Endometrium (tissue), 2 donors: ENCODE measurements at regions not wholly inside any gene's neighbourhood (a gene's known extent, or its start where the extent isn't known, plus 50 kb on each side); places are given as distances from the start of the nearest gene placed in this dataset.
"Not testable (repeated sequence)": the region's sequence is repeated elsewhere in the genome, so short reads cannot be mapped to it uniquely, and the experiment has no call there.

Experiments
- FAIRE-seq: peaks from 2 replicates; lab custom pipeline; 2012; peaks lifted over from hg19 to GRCh38; lab: Jason Lieb, UNC
- donor health status: control.
- donor health status: control.

DNA sequence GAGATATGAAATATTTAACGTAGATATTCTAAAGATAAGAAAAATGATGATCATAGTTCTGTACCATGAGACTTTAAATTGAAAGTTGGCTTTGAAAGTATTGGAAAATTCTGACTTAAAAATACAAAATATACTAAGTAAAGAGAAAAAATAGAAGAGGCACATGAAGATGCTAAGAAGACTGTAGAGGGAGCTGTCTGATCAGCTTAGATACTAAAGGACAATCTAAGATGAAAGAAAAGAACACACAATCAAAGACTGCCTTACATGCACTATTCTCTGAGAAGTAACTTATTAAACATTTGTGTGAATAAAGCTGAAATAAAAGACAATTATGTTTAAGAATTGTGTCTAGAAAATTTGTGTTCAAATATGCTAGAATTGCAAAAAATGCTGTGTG lies 55.1 kb downstream of the RBMXL2 start:
- peak; percentile 66 for FAIRE-seq

GRCh38 chr11:7150104-7150503 lies 61.3 kb downstream of the RBMXL2 start:
- FAIRE-seq, result not testable (repeated sequence)

DNA sequence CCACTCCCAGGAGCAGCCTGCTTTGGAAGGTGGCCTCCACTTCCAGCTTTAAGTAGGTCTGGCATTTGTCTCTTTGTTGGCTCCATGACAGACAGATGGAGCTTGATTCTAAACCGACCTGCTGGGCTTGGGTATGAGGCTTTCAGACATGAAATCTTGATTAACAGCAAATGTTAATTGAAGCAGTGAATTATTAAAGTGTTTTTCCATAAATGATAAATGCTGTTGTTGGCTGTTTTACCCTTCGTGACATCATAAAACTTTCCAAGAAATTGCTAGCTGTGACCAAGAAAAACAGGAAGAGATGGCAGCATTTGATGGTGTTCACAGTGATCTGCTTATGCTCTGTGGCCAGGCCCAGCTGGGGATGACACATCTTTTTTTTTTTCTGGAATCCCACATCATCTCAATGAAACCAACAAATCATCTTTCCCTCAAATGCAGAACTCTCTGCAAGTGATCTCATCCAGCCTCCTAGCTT lies 66.1 kb downstream of the RBMXL2 start:
- no peak for FAIRE-seq

DNA sequence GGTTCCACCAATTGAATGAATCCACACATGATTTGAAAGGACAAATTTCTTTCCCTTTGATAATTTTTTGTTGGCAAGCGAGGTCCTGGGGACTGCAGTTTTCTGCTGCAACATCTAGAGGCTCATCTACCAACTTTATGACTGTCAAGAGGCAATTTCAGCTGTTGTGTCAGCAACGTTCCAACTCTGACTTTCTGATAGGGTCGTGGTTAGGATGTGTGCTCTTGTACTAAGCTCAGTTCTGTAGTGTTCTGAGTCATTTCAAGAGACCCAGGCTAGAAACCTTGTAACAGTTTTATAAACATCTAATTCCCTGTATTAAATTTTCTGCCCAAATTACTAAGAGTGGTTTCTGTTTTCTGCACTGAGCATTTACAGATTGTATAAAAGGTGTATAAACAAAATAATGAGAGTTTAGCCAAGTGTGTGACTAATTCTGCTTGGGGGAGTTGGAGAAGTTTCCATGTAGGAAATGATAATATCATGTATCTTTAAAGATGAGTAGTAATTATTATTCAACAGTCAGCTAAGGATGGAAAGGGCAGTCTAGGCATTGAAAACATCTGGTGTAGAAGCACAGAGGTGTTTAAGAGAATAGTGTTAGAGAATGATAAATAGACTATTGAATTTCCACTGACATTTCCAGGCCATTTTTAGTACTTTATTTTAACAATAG lies 72.2 kb downstream of the RBMXL2 start:
- FAIRE-seq, result peak; percentile 58

- FAIRE-seq, result no peak
Measured at GRCh38 chr11:7165911-7166310, 77.1 kb downstream of the RBMXL2 start.

GRCh38 chr11:7167976-7168740 lies 79.4 kb downstream of the RBMXL2 start:
- FAIRE-seq, result no peak

DNA sequence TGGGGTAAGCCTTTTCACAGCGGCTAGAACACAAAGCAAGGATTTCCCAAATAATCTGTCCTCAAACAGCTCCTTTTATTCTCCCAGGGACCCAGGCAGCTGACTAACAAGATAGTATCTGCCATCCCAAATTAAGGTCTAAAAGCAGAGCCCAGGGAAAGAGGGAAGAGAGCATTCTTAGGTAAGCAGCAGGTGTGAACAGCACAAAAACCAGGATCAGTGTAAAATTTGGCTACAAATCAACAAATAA lies 79.9 kb downstream of the RBMXL2 start:
- no peak for FAIRE-seq

DNA sequence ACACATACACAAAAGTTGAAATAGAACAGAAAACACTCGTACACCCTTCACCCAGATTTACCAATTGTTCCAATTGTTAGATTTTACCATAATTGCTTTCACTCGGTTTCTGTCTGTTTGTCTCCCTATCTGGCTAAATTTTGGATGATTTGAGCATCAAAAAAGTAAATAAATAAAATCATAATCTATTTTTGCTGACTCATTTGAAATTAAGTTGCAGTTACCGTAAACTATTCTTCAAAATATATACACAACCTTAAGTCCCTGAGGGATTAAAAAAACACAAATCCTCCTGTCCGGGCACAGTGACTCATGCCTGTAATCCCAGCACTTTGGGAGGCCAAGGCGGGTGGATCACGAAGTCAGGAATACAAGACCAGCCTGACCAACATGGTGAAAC lies 81.3 kb upstream of the SYT9 start:
- no peak for FAIRE-seq

DNA sequence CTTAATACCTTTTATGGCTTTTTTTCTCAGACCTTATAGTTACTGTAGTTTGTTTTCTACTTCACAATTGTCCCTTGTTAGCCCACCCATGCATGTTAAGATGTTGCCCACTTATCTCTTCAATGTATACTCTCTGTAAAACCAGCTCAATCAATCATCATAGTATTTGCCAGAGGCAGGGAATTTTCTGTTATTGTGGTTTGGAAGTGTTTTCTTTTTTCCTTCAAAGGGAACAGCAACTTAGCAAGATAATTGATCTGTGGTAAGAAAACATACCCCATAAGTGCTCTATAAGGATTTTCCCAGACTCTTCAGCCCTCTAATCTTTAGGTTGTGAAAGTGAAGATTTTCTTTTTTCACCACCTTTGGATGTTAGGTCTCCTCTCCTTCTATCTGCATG lies 76.7 kb upstream of the SYT9 start:
- no peak for FAIRE-seq

GRCh38 chr11:7186190-7186589 lies 65.5 kb upstream of the SYT9 start:
- FAIRE-seq, result no peak

GRCh38 chr11:7186676-7187075 lies 65.0 kb upstream of the SYT9 start:
- no peak for FAIRE-seq

DNA sequence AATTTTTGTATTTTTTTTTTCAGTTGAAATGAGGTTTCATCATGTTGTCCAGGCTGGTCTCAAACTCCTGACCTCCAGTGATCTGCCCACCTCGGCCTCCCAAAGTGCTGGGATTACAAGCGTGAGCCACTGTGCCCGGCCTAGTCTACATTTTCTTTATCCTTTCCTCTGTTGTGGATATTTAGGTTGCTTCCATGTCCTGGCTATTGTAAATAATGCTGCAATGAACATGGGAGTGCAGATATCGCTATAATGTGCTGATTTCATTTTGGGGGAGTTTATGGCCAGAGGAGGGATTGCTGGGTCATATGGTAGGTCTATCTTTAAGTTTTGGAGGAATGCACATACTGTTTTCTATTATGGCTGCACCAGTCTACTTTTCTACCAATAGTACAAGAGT lies 58.9 kb upstream of the SYT9 start:
- not testable (repeated sequence) for FAIRE-seq

GRCh38 chr11:7196396-7197146 lies 55.1 kb upstream of the SYT9 start:
- no peak for FAIRE-seq

DNA sequence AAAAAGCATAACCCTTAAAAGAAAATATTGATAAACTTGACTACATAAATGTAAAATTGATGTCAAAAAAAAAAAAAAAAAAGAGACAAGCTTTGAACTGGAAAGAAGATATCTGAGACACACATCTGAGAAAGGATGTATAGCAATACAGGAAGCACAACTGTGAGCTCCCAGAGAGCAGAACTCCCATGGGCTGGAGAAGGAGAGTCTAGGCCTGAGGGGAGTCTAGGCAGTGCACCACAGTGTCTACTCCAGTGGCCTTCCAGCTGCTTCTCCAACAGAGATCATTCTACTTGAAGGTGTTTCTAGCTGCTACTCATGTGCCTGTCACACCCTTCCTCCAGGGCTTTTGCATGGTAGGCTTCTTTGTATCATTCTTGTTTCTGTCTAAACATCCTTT lies 54.2 kb upstream of the SYT9 start:
- no peak for FAIRE-seq
